OCI-LY7 (cell line): ENCODE measurements at regions not wholly inside any gene's neighbourhood (a gene's known extent, or its start where the extent isn't known, plus 50 kb on each side); places are given as distances from the start of the nearest gene placed in this dataset.

ENCODE experiments used
- BruUV-seq: library from RNA; stranded (reverse); fragments of 400-500 nt; replicated peaks from 2 replicates; lab custom pipeline; 2021; lab: Mats Ljungman, UMichigan
- CTCF ChIA-PET: fragments of 300-600 bp; sonication (Branson Sonifier 250); formaldehyde crosslinking; loops from one replicate; lab custom pipeline; 2022; ENCODE audit warnings: antibody characterized with exemption; ENCODE audit not compliant: unreplicated experiment; lab: Charles Lee
- POLR2A ChIA-PET: fragments of 300-600 bp; sonication (Branson Sonifier 250); formaldehyde crosslinking; loops from one replicate; lab custom pipeline; 2022; ENCODE audit warnings: antibody characterized with exemption; lab: Charles Lee
- DNase-seq: peaks from one replicate; pipeline ENCODE4 v3.0.0-alpha.2; 2015; ENCODE audit warnings: low spot score
- H2AFZ ChIP-seq: fragments of 200-600 bp; sonication (generic), shearing (Covaris generic); 2 replicates; pipeline ENCODE4 v1.6.1; 2014; ENCODE audit warnings: mild to moderate bottlenecking, antibody characterized with exemption, low read length, moderate library complexity
- H3K27ac ChIP-seq: fragments of 200-600 bp; sonication (generic); 2 replicates; pipeline ENCODE4 v1.5.1; 2014; ENCODE audit warnings: mixed run types, low read depth, mild to moderate bottlenecking, moderate library complexity, low read length, inconsistent platforms; ENCODE audit not compliant: poor library complexity, severe bottlenecking
- H3K36me3 ChIP-seq: fragments of 200-600 bp; sonication (generic); 2 replicates; pipeline ENCODE4 v1.6.1; 2014; ENCODE audit warnings: mild to moderate bottlenecking, antibody characterized with exemption, low read length, moderate library complexity, mixed read lengths; ENCODE audit not compliant: insufficient read depth
- H3K4me1 ChIP-seq: fragments of 200-600 bp; sonication (generic); 2 replicates; pipeline ENCODE4 v1.5.1; 2014; ENCODE audit warnings: mild to moderate bottlenecking, low read length; ENCODE audit not compliant: insufficient read depth, poor library complexity, severe bottlenecking
- H3K4me2 ChIP-seq: fragments of 200-600 bp; sonication (generic); 2 replicates; pipeline ENCODE4 v1.6.1; 2014; ENCODE audit warnings: mild to moderate bottlenecking, low read length
- H3K4me3 ChIP-seq: fragments of 200-600 bp; sonication (generic); 2 replicates; pipeline ENCODE4 v1.5.1; 2014; ENCODE audit warnings: mild to moderate bottlenecking, low read depth, low read length; ENCODE audit not compliant: poor library complexity, severe bottlenecking
- H3K79me2 ChIP-seq: fragments of 200-600 bp; sonication (generic); 2 replicates; pipeline ENCODE4 v1.6.1; 2016; ENCODE audit warnings: low read depth, mild to moderate bottlenecking, low read length, moderate library complexity, mixed read lengths; ENCODE audit not compliant: insufficient read depth
- H3K9me2 ChIP-seq: fragments of 200-600 bp; sonication (generic); 2 replicates; pipeline ENCODE4 v1.6.1; 2016; ENCODE audit warnings: mild to moderate bottlenecking, low read length, mixed read lengths; ENCODE audit not compliant: insufficient read depth
- H3K9me3 ChIP-seq: fragments of 200-600 bp; sonication (generic); 2 replicates; pipeline ENCODE4 v1.6.1; 2014; ENCODE audit warnings: mild to moderate bottlenecking, mixed run types, low read length, mixed read lengths
- H4K20me1 ChIP-seq: fragments of 200-600 bp; sonication (generic); 2 replicates; pipeline ENCODE4 v1.6.1; 2014; ENCODE audit warnings: mild to moderate bottlenecking, antibody characterized with exemption, low read length, moderate library complexity, mixed read lengths; ENCODE audit not compliant: insufficient read depth
- CTCF ChIP-seq: fragments of 200-600 bp; sonication (generic); conservative IDR thresholded peaks from 2 replicates; pipeline ENCODE4 v1.5.1; 2014; ENCODE audit warnings: mild to moderate bottlenecking, antibody characterized with exemption, low read length, moderate library complexity, mixed read lengths
- EZH2phosphoT487 ChIP-seq: fragments of 200-600 bp; sonication (generic); IDR thresholded peaks from 2 replicates; pipeline ENCODE4 v1.6.1; 2018; ENCODE audit warnings: low read depth, borderline replicate concordance, mild to moderate bottlenecking, mixed run types, antibody characterized with exemption, low read length, moderate library complexity, mixed read lengths
- intact Hi-C: fragments of 100-400 bp; cut with micrococcal nuclease; formaldehyde crosslinking; loops from one replicate; pipeline ENCODE4 v1.10.0; 2022; ENCODE audit not compliant: unreplicated experiment

DNA sequence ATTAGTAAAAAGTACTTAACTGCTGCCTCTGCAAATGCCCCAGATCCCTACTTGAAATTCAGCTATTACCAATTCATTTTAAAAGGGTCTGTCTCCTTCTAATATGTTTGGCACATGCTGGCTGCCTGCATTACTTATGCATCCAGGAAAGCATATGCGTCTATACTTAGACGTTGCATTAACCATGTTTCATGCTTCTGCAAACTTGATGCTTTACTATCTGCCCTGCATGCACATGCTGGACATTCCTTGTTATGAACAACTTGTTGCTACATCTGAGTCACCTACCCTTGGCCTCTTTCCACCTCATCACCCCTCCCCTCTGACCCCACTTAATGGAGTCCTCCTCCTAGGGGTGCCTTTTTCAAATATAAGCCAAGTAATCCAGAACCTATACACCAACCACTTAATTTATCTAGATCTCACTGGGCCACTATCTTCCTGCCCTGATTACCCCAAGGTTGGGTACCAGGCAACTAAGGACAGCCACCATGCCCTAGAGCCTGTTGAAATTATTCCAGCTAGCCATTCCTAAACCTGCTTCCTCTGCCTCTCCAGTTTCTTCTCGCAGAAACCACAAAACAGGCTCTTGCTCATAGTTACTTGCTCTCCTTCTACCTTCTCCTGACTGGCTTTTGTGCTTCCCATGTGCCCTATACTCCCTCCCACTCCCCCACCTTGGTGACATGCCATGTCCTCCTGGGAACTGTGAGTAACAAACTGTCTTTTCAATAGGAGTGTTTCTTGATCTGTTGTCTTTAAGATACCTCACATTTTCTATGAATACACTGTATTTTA lies 1187.9 kb downstream of the REEP3 start:
- H3K36me3 ChIP-seq, result no peaks in the 10 kb centered on the region
- no peak overlapping the region for H3K4me3 ChIP-seq
- no peaks in the 10 kb centered on the region for H3K9me2 ChIP-seq
- intact Hi-C loops, result no loop called here
- TF ChIP-seq EZH2phosphoT487 (no peak), CTCF (no peak)
- no peaks in the 10 kb centered on the region for H3K4me1 ChIP-seq
- ChIA-PET POLR2A (no interaction called here), CTCF (no interaction called here)
- no peaks in the 10 kb centered on the region for H3K79me2 ChIP-seq
- H3K27ac ChIP-seq, result no peak overlapping the region
- no peak overlapping the region for H3K4me2 ChIP-seq
- no peaks in the 10 kb centered on the region for H4K20me1 ChIP-seq
- DNase-seq, result no peak
- H3K9me3 ChIP-seq, result no peaks in the 10 kb centered on the region
- no peak overlapping the region for H2AFZ ChIP-seq
- BruUV-seq, result no TSS peak

DNA sequence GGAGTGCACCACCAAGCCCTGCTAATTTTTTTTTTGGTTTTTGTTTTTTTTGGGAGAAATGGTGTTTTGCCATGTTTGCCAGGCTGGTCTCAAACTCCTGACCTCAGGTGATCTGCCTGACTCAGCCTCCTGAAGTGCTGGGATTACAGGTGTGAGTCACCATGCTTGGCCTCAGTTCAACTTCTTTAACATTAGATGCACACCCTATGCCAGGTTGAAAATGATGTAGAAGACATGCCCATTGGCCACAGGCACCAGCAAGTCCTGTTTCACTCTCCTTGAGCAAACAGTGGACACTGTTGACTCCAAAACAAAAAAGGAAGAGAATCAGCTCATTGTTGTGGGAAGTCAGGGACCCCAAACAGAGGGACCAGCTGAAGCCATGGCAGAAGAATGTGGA lies 1205.3 kb downstream of the REEP3 start:
- H3K4me2 ChIP-seq, result no peak overlapping the region
- DNase-seq, result no peak
- ChIA-PET POLR2A (no interaction called here), CTCF (no interaction called here)
- no peaks in the 10 kb centered on the region for H3K36me3 ChIP-seq
- no peaks in the 10 kb centered on the region for H3K79me2 ChIP-seq
- no peak for TF ChIP-seq EZH2phosphoT487
- no peak for TF ChIP-seq CTCF
- H3K4me3 ChIP-seq, result no peak overlapping the region
- no peaks in the 10 kb centered on the region for H3K9me3 ChIP-seq
- intact Hi-C loops, result no loop called here
- no peaks in the 10 kb centered on the region for H4K20me1 ChIP-seq
- no peak overlapping the region for H2AFZ ChIP-seq
- H3K4me1 ChIP-seq, result no peaks in the 10 kb centered on the region
- no TSS peak for BruUV-seq
- no peaks in the 10 kb centered on the region for H3K9me2 ChIP-seq
- H3K27ac ChIP-seq, result no peak overlapping the region

GRCh38 chr10:64731016-64731415 lies 1209.8 kb downstream of the REEP3 start:
- Histone ChIP-seq H3K9me3 (no peaks in the 10 kb centered on the region), H3K36me3 (no peaks in the 10 kb centered on the region), H3K9me2 (no peaks in the 10 kb centered on the region), H3K4me3 (no peak overlapping the region), H3K79me2 (no peaks in the 10 kb centered on the region), H3K4me2 (no peak overlapping the region), H3K27ac (no peak overlapping the region), H2AFZ (no peak overlapping the region), H3K4me1 (no peaks in the 10 kb centered on the region), H4K20me1 (no peaks in the 10 kb centered on the region)
- DNase-seq, result no peak
- no TSS peak for BruUV-seq
- TF ChIP-seq CTCF (no peak), EZH2phosphoT487 (no peak)
- ChIA-PET CTCF (no interaction called here), POLR2A (no interaction called here)
- intact Hi-C loops, result no loop called here
